A549 (cell line): ENCODE measurements at regions not wholly inside any gene's neighbourhood (a gene's known extent, or its start where the extent isn't known, plus 50 kb on each side); places are given as distances from the start of the nearest gene placed in this dataset.

Experiments used
- ATAC-seq, 2 experiments: fragments of 200-7000 bp in 1 of 2; fragments of >200 bp in 1 of 2; cut with Nextera tagmentation in 1 of 2; cut with Tn5 transposase in 1 of 2; 3 replicates each; pipeline versions ENCODE4 v1.8.0 to v1.9.1; 2018 to 2020; ENCODE audit warnings: mild to moderate bottlenecking in 1 of 2, moderate library complexity in 1 of 2
- CTCF ChIA-PET: fragments of 300-600 bp; sonication (Branson Sonifier 250); formaldehyde crosslinking; extraction: SDS; loops from one replicate; lab custom pipeline; 2021; ENCODE audit warnings: antibody characterized with exemption, inconsistent platforms; lab: Yijun Ruan, JAX
- POLR2A ChIA-PET: fragments of 350-600 bp; formaldehyde crosslinking; extraction: SDS; loops from one replicate; lab custom pipeline; 2021; ENCODE audit warnings: antibody characterized with exemption, inconsistent platforms; lab: Yijun Ruan, JAX
- DNase-seq, 2 experiments: peaks; one replicate each; pipeline versions ENCODE4 v3.0.0 to v3.0.0-alpha.2; 2011 to 2016; ENCODE audit warnings: low read depth in 1 of 2, low spot score in 1 of 2
- FAIRE-seq: peaks from 2 replicates; lab custom pipeline; 2011; peaks lifted over from hg19 to GRCh38; lab: Jason Lieb, UNC
- H3K27ac ChIP-seq, 2 experiments: fragments of >200 bp; sonication (Bioruptor Twin); formaldehyde crosslinking; 3 replicates each; pipeline ENCODE4 v1.5.1; 2016 to 2017
- H3K4me1 ChIP-seq: fragments of >200 bp; sonication (Bioruptor Twin); formaldehyde crosslinking; 3 replicates; pipeline ENCODE4 v1.6.1; 2016
- H3K4me2 ChIP-seq: fragments of >200 bp; sonication (Bioruptor Twin); formaldehyde crosslinking; 3 replicates; pipeline ENCODE4 v1.6.1; 2016
- H3K4me3 ChIP-seq: fragments of >200 bp; sonication (Bioruptor Twin); formaldehyde crosslinking; 3 replicates; pipeline ENCODE4 v1.5.1; 2016
- H3K9me3 ChIP-seq: fragments of >200 bp; sonication (Bioruptor Twin); formaldehyde crosslinking; 3 replicates; pipeline ENCODE4 v1.6.1; 2016
- CEBPB ChIP-seq, 2 experiments: fragments of >200 bp in 1 of 2; sonication (Bioruptor Twin) in 1 of 2; formaldehyde crosslinking in 1 of 2; IDR thresholded peaks; 2 replicates each; pipeline ENCODE4 v1.6.1; 2012 to 2016
- CHD2 ChIP-seq: fragments of 150-350 bp; IDR thresholded peaks from 2 replicates; pipeline ENCODE4 v1.6.1; 2014; ENCODE audit warnings: low read length; ENCODE audit not compliant: partially characterized antibody
- CHD4 ChIP-seq: fragments of 200-600 bp; sonication (generic); IDR thresholded peaks from 2 replicates; pipeline ENCODE4 v1.6.1; 2016; ENCODE audit warnings: antibody characterized with exemption, mild to moderate bottlenecking, borderline replicate concordance
- E2F6 ChIP-seq: IDR thresholded peaks from 2 replicates; pipeline ENCODE4 v1.6.1; 2012; ENCODE audit warnings: low read depth, borderline replicate concordance
- EHF ChIP-seq: fragments of 250-450 bp; sonication (Bioruptor Pico); IDR thresholded peaks from 2 replicates; pipeline ENCODE4 v1.5.0; 2020; ENCODE audit warnings: mild to moderate bottlenecking
- EHMT2 ChIP-seq: fragments of 200-600 bp; sonication (generic); IDR thresholded peaks from 2 replicates; pipeline ENCODE4 v1.6.1; 2016; ENCODE audit warnings: antibody characterized with exemption, low read depth, mild to moderate bottlenecking, moderate library complexity
- ELK1 ChIP-seq: fragments of 150-350 bp; IDR thresholded peaks from 2 replicates; pipeline ENCODE4 v1.6.1; 2014; ENCODE audit warnings: low read depth, mild to moderate bottlenecking, low read length
- EP300 ChIP-seq, 2 experiments: fragments of >200 bp; sonication (Bioruptor Twin); formaldehyde crosslinking; IDR thresholded peaks; 2 replicates in 1 of 2; 3 replicates in 1 of 2; pipeline ENCODE4 v1.6.1; 2016 to 2017
- FOSL2 ChIP-seq, 2 experiments: fragments of 450-650 bp in 1 of 2; fragments of >200 bp in 1 of 2; sonication (Bioruptor Twin) in 1 of 2; formaldehyde crosslinking; IDR thresholded peaks; 2 replicates each; pipeline versions ENCODE4 v1.5.0 to v1.6.1; 2016 to 2020; ENCODE audit warnings: mild to moderate bottlenecking in 1 of 2, moderate library complexity in 1 of 2
- FOXS1 ChIP-seq: fragments of 250-450 bp; sonication (Bioruptor Pico); IDR thresholded peaks from 2 replicates; pipeline ENCODE4 v1.5.0; 2020; ENCODE audit warnings: mild to moderate bottlenecking, moderate library complexity
- GATA3 ChIP-seq: IDR thresholded peaks from 2 replicates; pipeline ENCODE4 v1.6.1; 2012; ENCODE audit warnings: borderline replicate concordance
- HDAC2 ChIP-seq: fragments of 200-600 bp; sonication (generic); IDR thresholded peaks from 2 replicates; pipeline ENCODE4 v1.6.1; 2016
- HES2 ChIP-seq: fragments of >200 bp; sonication (Bioruptor Twin); formaldehyde crosslinking; IDR thresholded peaks from 2 replicates; pipeline ENCODE4 v1.6.1; 2016
- HOXB13 ChIP-seq: fragments of 250-450 bp; sonication (Bioruptor Pico); IDR thresholded peaks from 2 replicates; pipeline ENCODE4 v1.5.0; 2020; ENCODE audit warnings: low read depth, mild to moderate bottlenecking, moderate library complexity
- JUN ChIP-seq, 2 experiments: fragments of >200 bp; sonication (Bioruptor Twin); formaldehyde crosslinking; IDR thresholded peaks; 2 replicates in 1 of 2; 3 replicates in 1 of 2; pipeline ENCODE4 v1.6.1; 2016 to 2017
- JUNB ChIP-seq: fragments of >200 bp; sonication (Bioruptor Twin); formaldehyde crosslinking; IDR thresholded peaks from 2 replicates; pipeline ENCODE4 v1.6.1; 2016
- KDM5A ChIP-seq: fragments of 200-600 bp; sonication (generic); IDR thresholded peaks from 2 replicates; pipeline ENCODE4 v1.6.1; 2016; ENCODE audit warnings: antibody characterized with exemption, mild to moderate bottlenecking
- MAFK ChIP-seq: fragments of 450-650 bp; IDR thresholded peaks from 2 replicates; pipeline ENCODE4 v1.6.1; 2014; ENCODE audit not compliant: partially characterized antibody
- MAZ ChIP-seq: fragments of 150-350 bp; IDR thresholded peaks from 2 replicates; pipeline ENCODE4 v1.6.1; 2014; ENCODE audit warnings: antibody characterized with exemption, low read depth, low read length, borderline replicate concordance
- MYC ChIP-seq: IDR thresholded peaks from 2 replicates; pipeline ENCODE4 v1.6.1; 2012; ENCODE audit warnings: mild to moderate bottlenecking, inconsistent platforms, low read length, improper control_type of control experiment, borderline replicate concordance
- NFE2L2 ChIP-seq: fragments of 150-350 bp; conservative IDR thresholded peaks from 2 replicates; pipeline ENCODE4 v1.6.1; 2014; ENCODE audit warnings: low read length
- PHF8 ChIP-seq: fragments of 200-600 bp; sonication (generic); IDR thresholded peaks from 2 replicates; pipeline ENCODE4 v1.6.1; 2016; ENCODE audit warnings: low read depth, mild to moderate bottlenecking, antibody characterized with exemption, moderate library complexity, borderline replicate concordance
- POLR2AphosphoS2 ChIP-seq: conservative IDR thresholded peaks from 2 replicates; pipeline ENCODE4 v1.6.1; 2012; ENCODE audit warnings: low read length, improper control_type of control experiment, inconsistent platforms
- RAD21 ChIP-seq, 2 experiments: fragments of >200 bp in 1 of 2; sonication (Bioruptor Twin) in 1 of 2; formaldehyde crosslinking in 1 of 2; IDR thresholded peaks in 1 of 2; conservative IDR thresholded peaks in 1 of 2; 2 replicates in 1 of 2; 3 replicates in 1 of 2; pipeline ENCODE4 v1.6.1; 2012 to 2018; ENCODE audit warnings: inconsistent platforms in 1 of 2
- RCOR1 ChIP-seq: fragments of 150-350 bp; IDR thresholded peaks from 2 replicates; pipeline ENCODE4 v1.6.1; 2014; ENCODE audit warnings: antibody characterized with exemption, low read length, low read depth
- RNF2 ChIP-seq: fragments of 200-600 bp; sonication (generic); IDR thresholded peaks from 2 replicates; pipeline ENCODE4 v1.6.1; 2016; ENCODE audit warnings: low read depth, mild to moderate bottlenecking, antibody characterized with exemption, moderate library complexity, borderline replicate concordance
- SMC3 ChIP-seq: fragments of >200 bp; sonication (Bioruptor Twin); formaldehyde crosslinking; IDR thresholded peaks from 3 replicates; pipeline ENCODE4 v1.6.1; 2018; ENCODE audit warnings: inconsistent platforms
- SREBF2 ChIP-seq: fragments of 450-650 bp; IDR thresholded peaks from 2 replicates; pipeline ENCODE4 v1.6.1; 2014; ENCODE audit warnings: mild to moderate bottlenecking, moderate library complexity
- TP53 ChIP-seq: fragments of 250-450 bp; sonication (Bioruptor Pico); IDR thresholded peaks from 2 replicates; pipeline ENCODE4 v1.5.0; 2021; ENCODE audit warnings: mild to moderate bottlenecking, moderate library complexity
- WGBS: methylation state at CpG from one replicate; pipeline ENCODE4 v1.1.6; 2017; ENCODE audit errors: missing lambda C conversion rate; 5-methylcytosine and 5-hydroxymethylcytosine counted together
- TF ChIP-seq, protein P1 (sequence below): IDR thresholded peaks from 2 replicates; pipeline ENCODE4 v1.6.1; 2012
- TF ChIP-seq, protein P2 (sequence below): fragments of 450-650 bp; IDR thresholded peaks from 2 replicates; pipeline ENCODE4 v1.6.1; 2014; ENCODE audit warnings: antibody characterized with exemption
- TF ChIP-seq, protein P3 (sequence below): fragments of 250-450 bp; sonication (Bioruptor Pico); IDR thresholded peaks from 2 replicates; pipeline ENCODE4 v1.5.0; 2020; ENCODE audit warnings: low read depth, mild to moderate bottlenecking, moderate library complexity
- TF ChIP-seq, protein P4 (sequence below): fragments of >200 bp; sonication (Bioruptor Twin); formaldehyde crosslinking; IDR thresholded peaks from 3 replicates; pipeline ENCODE4 v1.6.1; 2016
- TF ChIP-seq, protein P5 (sequence below): IDR thresholded peaks from 2 replicates; pipeline ENCODE4 v1.6.1; 2012

GRCh38 chr2:234422273-234422732, 74.6 kb downstream of the ARL4C start:
- ChIA-PET CTCF (interaction anchor here (0.7 to 1.7 kb wide), 6 partner anchors 10 to 286 kb away, joined by 3 to 4 read pairs (median 4); partner anchors contain the start of gene ARL4C), POLR2A (interaction anchor here (1.2 to 1.6 kb wide), 4 partner anchors 30 to 75 kb away, joined by 5 to 13 read pairs (median 6); partner anchors contain the start of gene ARL4C)
- ATAC-seq, result peak; percentile 93
- Histone ChIP-seq H3K27ac (peak overlapping the region; percentile 78 to 92), H3K4me3 (no peak overlapping the region), H3K4me1 (peaks cover 49% of the 10 kb centered on the region), H3K4me2 (peak overlapping the region; percentile 56), H3K9me3 (no peaks in the 10 kb centered on the region)
- TF ChIP-seq TP53 (no peak), RCOR1 (no peak), JUNB (peak; percentile 96), RAD21 (conservative IDR thresholded peaks at IDR 0.05 in 1 of 2, IDR thresholded peaks at IDR 0.05 in 1 of 2) (peak in 1 of 2 experiments; percentile 44; a peak in 2 of 5 replicates), GATA3 (peak; percentile 91), HOXB13 (CRISPR knock-in tag) (no peak), HDAC2 (no peak), CHD4 (no peak), KDM5A (no peak), SMC3 (peak; percentile 50; the same call in 2 of the 3 replicates), CHD2 (no peak), FOSL2 (IDR thresholded peaks at IDR 0.05) (peak; percentile 95), FOSL2 (CRISPR knock-in tag; IDR thresholded peaks at IDR 0.05) (peak; percentile 99), EHF (no peak), CEBPB (IDR thresholded peaks at IDR 0.05) (peak; percentile 42 to 80; a peak in 3 of 4 replicates), ELK1 (no peak), POLR2AphosphoS2 (no peak), NFE2L2 (no peak), RNF2 (no peak), EHMT2 (no peak), FOXS1 (no peak), JUN (IDR thresholded peaks at IDR 0.05) (peak; percentile 83 to 89), PHF8 (no peak), MYC (peak; percentile 91; the same call in 1 of the 2 replicates), HES2 (no peak), MAZ (no peak), MAFK (peak; percentile 52), EP300 (IDR thresholded peaks at IDR 0.05) (peak; percentile 62 to 76; a peak in 2 of 5 replicates), E2F6 (peak; percentile 63; the same call in 1 of the 2 replicates), SREBF2 (no peak)
- TF ChIP-seq, protein P1, sequence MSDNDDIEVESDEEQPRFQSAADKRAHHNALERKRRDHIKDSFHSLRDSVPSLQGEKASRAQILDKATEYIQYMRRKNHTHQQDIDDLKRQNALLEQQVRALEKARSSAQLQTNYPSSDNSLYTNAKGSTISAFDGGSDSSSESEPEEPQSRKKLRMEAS, result peak; percentile 99
- TF ChIP-seq, protein P2, sequence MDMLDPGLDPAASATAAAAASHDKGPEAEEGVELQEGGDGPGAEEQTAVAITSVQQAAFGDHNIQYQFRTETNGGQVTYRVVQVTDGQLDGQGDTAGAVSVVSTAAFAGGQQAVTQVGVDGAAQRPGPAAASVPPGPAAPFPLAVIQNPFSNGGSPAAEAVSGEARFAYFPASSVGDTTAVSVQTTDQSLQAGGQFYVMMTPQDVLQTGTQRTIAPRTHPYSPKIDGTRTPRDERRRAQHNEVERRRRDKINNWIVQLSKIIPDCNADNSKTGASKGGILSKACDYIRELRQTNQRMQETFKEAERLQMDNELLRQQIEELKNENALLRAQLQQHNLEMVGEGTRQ, result peak; percentile 76
- TF ChIP-seq, protein P3, sequence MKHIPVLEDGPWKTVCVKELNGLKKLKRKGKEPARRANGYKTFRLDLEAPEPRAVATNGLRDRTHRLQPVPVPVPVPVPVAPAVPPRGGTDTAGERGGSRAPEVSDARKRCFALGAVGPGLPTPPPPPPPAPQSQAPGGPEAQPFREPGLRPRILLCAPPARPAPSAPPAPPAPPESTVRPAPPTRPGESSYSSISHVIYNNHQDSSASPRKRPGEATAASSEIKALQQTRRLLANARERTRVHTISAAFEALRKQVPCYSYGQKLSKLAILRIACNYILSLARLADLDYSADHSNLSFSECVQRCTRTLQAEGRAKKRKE (CRISPR knock-in tag), result no peak
- TF ChIP-seq, protein P4, sequence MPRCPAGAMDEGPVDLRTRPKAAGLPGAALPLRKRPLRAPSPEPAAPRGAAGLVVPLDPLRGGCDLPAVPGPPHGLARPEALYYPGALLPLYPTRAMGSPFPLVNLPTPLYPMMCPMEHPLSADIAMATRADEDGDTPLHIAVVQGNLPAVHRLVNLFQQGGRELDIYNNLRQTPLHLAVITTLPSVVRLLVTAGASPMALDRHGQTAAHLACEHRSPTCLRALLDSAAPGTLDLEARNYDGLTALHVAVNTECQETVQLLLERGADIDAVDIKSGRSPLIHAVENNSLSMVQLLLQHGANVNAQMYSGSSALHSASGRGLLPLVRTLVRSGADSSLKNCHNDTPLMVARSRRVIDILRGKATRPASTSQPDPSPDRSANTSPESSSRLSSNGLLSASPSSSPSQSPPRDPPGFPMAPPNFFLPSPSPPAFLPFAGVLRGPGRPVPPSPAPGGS, result peak; percentile 59; the same call in 1 of the 3 replicates
- TF ChIP-seq, protein P5, sequence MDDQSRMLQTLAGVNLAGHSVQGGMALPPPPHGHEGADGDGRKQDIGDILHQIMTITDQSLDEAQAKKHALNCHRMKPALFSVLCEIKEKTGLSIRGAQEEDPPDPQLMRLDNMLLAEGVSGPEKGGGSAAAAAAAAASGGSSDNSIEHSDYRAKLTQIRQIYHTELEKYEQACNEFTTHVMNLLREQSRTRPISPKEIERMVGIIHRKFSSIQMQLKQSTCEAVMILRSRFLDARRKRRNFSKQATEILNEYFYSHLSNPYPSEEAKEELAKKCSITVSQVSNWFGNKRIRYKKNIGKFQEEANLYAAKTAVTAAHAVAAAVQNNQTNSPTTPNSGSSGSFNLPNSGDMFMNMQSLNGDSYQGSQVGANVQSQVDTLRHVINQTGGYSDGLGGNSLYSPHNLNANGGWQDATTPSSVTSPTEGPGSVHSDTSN, result peak; percentile 73
- peak; percentile 100 for FAIRE-seq
- 5% methylated on average over 4 of the region's 4 CpGs for WGBS
- peak; percentile 85 to 92 for DNase-seq
